GM21576 (cell line): ENCODE measurements at regions not wholly inside any gene's neighbourhood (a gene's known extent, or its start where the extent isn't known, plus 50 kb on each side); places are given as distances from the start of the nearest gene placed in this dataset.
"Not testable (repeated sequence)": the region's sequence is repeated elsewhere in the genome, so short reads cannot be mapped to it uniquely, and the experiment has no call there.

Source experiments
- ATAC-seq: cut with Tn5 transposase; IDR thresholded peaks from one replicate; pipeline ENCODE4 v1.9.1; 2021; ENCODE audit warnings: mild to moderate bottlenecking, moderate library complexity; ENCODE audit not compliant: unreplicated experiment

- no peak for ATAC-seq
Observed at GRCh38 chr18:1778496-1779178, 792.7 kb downstream of the METTL4 start.

- ATAC-seq = no peak
Observed at GRCh38 chr18:1779587-1779986, 791.7 kb downstream of the METTL4 start.

- no peak for ATAC-seq
Observed at GRCh38 chr18:1784113-1784512, 787.2 kb downstream of the METTL4 start.

GRCh38 chr18:1785980-1786379 is 785.3 kb downstream of the METTL4 start:
- ATAC-seq = not testable (repeated sequence)

- ATAC-seq = no peak
Observed at GRCh38 chr18:1796636-1797035, 774.7 kb downstream of the METTL4 start.

GRCh38 chr18:1797235-1797634 is 774.1 kb downstream of the METTL4 start:
- ATAC-seq = no peak

- ATAC-seq = no peak
Observed at GRCh38 chr18:1805521-1805920, 765.8 kb downstream of the METTL4 start.

- no peak for ATAC-seq
Observed at GRCh38 chr18:1806884-1807615, 764.3 kb downstream of the METTL4 start.

GRCh38 chr18:1811282-1811681 is 760.0 kb downstream of the METTL4 start:
- no peak for ATAC-seq

GRCh38 chr18:1825296-1825695 is 746.0 kb downstream of the METTL4 start:
- no peak for ATAC-seq

GRCh38 chr18:1840878-1841277 is 730.4 kb downstream of the METTL4 start:
- no peak for ATAC-seq

- no peak for ATAC-seq
Observed at GRCh38 chr18:1846640-1847039, 724.7 kb downstream of the METTL4 start.

- no peak for ATAC-seq
Observed at GRCh38 chr18:1848716-1849115, 722.6 kb downstream of the METTL4 start.

GRCh38 chr18:1849386-1849785 is 721.9 kb downstream of the METTL4 start:
- no peak for ATAC-seq

GRCh38 chr18:1857281-1857680 is 714.0 kb downstream of the METTL4 start:
- not testable (repeated sequence) for ATAC-seq

GRCh38 chr18:1861473-1861872 is 709.8 kb downstream of the METTL4 start:
- no peak for ATAC-seq

GRCh38 chr18:1865869-1866268 is 705.4 kb downstream of the METTL4 start:
- no peak for ATAC-seq

- no peak for ATAC-seq
Observed at GRCh38 chr18:1872274-1872673, 699.0 kb downstream of the METTL4 start.

- no peak for ATAC-seq
Observed at GRCh38 chr18:1875219-1875618, 696.1 kb downstream of the METTL4 start.

GRCh38 chr18:1884623-1885022 is 686.7 kb downstream of the METTL4 start:
- no peak for ATAC-seq

- no peak for ATAC-seq
Observed at GRCh38 chr18:1891641-1892040, 679.7 kb downstream of the METTL4 start.

- no peak for ATAC-seq
Observed at GRCh38 chr18:1892191-1892590, 679.1 kb downstream of the METTL4 start.
